HT-29 (cell line): ENCODE measurements at regions not wholly inside any gene's neighbourhood (a gene's known extent, or its start where the extent isn't known, plus 50 kb on each side); places are given as distances from the start of the nearest gene placed in this dataset.
"Not testable (repeated sequence)": the region's sequence is repeated elsewhere in the genome, so short reads cannot be mapped to it uniquely, and the experiment has no call there.

ENCODE experiments used
- DNase-seq: peaks from one replicate; pipeline ENCODE4 v3.0.0-alpha.2; 2015; ENCODE audit warnings: low spot score

DNA sequence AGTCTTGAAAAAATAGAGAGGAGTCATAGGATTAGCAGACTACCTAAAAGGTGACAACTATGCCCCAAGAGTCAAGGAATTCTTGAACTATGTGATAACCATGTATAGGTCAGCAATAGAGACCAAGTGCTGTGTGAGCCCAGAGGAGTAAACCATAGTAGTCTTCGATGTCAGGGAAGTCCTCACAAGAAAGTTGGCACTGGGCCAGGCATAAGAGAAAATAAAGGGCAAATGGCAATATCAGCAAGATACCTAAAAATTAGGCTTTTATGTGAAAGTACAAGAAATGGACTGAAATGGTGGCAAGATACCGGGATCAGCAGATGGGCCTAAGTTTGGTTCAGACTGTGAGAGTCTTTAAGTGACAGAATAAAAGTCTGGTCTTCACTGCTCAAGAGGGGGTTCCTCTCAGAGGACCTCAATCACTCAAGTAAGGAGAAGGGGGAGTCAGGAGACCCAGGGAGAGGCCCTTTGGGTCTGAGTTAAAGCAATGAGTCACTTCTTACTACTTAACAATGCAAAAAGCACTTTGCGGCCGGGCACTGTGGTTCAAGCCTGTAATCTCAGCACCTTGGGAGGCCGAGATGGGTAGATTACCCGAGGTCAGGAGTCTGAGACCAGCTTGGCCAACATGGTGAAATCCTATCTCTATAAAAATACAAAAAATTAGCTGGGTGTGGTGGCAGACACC is 95.0 kb downstream of the TEX35 start:
- DNase-seq, result no peak

DNA sequence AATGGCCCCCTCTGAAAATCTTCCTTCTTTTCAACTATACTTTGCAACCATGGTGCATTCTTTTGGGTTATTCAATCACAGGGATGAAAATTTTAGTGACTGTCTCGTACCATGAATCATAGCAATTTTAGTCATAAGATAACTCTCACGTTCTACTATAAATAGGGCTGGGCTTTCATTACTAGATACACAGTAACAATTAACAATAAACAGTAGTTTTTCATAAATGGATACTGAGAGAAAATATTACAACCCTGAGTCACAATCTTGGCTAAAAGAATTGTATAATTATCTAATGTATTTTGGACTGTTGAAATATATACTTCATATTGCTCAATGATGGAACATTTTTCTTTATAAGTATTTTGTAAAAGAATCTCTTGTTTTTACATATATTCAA is 96.1 kb downstream of the TEX35 start:
- DNase-seq, result no peak

DNA sequence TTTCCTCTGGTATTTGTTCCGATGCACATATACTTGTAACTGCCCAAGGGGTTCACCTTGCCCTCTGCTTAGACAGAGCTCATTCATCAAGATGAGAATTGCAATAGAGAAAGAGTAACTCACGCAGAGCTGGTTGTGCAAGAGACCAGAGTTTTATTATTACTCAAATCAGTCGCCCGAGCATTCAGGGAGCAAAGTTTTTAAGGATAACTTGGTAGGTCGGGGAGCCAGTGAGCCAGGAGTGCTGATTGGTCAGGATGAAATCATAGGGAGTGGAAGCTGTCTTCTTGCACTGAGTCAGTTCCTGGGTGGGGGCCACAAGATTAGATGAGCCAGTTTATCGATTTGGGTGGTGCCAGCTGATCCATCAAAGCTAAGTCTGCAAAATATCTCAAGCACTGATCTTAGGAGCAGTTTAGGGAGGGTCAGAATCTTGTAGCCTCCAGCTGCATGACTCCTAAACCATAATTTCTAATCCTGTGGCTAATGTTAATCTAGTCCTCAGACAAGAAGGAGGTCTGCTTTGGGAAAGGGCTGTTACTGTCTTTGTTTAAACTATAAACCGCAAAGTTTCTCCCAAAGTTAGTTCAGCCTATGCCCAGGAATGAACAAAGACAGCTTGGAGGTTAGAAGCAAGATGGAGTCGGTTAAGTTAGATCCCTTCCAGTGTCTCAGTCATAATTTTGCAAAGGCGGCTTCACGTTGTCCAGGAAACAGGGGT is 97.9 kb downstream of the TEX35 start:
- not testable (repeated sequence) for DNase-seq

DNA sequence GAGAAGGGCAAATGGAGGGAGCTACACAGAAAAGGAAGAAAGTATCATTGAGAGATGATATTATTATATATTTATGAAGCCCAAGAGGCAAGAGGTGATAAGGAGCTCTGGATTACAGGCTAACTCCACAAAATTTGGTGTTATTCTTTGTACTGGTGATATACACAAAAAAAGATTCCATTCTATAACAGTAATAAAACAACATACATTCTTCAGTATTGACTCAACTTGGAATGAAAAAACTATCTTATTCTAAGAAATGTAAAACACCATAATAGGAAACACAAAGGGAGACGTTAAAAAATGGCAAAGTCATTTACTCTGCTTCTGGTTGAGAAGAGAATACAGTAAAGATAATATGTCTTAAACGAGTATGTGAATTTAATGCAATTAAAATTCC is 99.4 kb downstream of the TEX35 start:
- DNase-seq, result no peak

DNA sequence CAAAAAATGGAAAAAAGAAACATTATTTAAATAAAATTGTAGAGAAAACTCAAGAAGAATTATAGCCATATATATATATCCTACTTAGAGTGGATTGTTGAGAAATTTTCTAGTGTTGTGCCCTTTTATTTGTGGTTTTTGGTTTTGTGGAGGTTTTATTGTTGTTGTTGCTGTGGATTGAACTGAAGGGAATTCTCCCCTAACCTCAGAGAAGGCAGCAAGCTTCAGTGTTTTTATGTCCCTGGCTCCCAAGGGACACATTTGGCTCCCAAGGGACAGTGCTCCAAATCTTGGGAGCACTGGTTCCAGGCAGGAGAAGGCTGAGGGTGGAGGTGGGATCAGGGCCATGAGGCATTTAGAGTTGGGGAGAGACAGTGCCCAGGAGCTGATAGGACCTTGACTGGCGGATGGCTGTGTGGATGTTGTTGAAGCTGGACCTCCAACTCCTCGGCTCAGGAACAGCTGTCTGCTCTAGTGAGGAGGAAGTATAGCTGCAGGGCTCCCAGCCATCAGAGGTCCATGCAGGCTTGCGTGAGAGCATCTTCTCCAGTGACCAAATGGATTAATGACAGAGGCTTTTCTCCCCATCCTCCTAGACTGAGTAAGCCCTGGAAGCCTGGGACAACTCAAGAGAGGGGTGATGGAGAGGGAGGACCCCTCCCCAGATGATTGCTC is 100.5 kb downstream of the TEX35 start:
- no peak for DNase-seq

DNA sequence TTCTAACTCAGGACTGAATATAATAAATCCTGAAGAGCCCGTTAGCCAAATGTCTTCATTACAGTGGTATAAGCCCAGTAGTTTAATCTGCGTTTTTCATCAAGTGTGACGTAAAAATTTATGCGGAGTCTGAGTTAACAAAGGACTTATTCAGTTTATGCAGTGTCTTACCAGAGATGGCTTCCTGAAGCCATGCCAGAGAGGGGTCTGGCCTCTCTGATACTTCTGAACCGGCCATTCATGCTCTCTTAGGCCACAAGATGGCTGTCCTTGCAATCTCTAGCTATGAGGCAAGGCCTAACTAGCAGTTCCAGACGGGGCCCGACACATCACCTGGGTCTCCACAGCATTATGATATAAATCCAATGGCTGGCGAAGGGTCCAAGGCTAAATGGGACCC is 101.4 kb downstream of the TEX35 start:
- peak; percentile 37 for DNase-seq

DNA sequence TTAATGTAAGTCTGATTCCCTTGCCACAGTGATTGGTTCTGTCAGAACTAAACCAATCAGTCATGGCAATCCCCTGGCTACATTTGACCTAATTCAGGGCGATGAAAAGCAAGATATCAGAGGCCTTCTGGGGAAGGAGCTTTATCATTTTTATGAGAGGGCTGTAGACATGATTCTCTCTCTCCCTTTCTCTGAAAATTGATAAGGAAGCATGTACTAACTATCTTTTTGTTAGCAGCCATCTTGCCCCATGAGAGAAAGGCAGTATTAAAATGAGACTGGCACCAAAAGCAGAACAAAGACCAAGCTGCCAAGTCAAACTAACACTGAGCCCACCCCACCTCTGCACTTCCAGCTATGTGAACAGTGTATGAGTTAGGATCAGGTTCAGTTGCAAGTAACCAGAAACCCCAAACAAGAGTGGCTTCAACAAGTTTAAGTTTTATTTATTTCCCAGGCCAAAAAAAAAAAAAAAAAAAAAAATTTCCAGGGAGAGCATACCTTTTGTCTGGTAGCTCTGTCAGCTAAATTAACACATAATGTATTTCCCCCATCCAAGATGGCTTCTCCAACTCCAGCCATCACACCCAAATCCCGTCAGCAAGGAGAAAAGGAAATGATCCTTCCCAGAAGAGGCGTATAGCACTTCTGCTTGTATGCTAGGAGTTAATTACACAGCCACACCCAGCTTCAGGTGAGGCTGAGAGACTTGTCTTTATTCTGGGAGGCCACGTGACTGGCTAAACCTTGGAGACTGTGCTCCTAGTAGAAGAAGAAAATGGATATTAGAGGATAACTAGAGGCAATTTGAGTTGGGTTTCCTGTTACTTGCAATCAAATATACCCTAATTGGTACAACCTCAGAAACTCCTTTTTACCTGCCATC is 105.8 kb upstream of the RALGPS2 start:
- no peak for DNase-seq

DNA sequence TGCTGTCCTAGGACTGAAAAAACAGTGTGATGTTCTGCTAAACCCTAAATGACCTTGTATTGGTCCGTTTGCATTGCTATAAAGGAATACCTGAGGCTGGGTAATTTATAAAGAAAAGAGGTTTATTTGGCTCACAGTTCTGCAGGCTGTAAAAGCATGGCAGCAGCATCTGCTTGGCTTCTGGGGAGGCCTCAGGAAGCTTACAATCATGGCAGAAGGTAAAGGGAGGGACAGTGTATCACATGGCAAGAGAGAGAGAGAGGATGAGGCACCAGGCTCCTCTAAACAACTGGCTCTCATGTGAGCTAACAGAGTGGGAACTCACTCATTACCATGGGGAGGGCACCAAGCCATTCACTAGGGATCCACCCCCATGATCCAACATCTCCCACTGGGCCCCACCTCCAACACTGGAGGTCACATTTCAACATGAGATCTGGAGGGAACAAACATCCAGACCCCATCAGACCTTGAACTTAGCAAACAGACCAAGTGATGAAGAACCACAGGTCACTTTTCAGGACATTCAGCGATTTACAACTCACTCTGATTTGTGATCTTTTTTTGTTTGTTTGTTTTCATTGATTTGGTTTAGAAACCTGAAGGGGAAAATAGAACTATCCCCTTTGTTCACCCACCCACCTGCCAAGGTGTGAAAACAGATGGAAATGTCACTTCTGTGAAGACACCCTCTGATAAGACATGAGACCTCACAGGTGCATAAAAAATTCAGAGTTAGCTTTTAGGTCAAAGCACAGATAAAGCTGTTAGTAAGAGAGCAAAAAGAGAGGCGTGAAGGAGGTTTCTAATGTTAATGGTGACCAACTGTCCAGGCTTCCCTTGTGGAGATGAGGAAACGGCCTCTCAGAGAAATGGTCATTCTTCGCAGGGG is 104.2 kb upstream of the RALGPS2 start:
- no peak for DNase-seq

DNA sequence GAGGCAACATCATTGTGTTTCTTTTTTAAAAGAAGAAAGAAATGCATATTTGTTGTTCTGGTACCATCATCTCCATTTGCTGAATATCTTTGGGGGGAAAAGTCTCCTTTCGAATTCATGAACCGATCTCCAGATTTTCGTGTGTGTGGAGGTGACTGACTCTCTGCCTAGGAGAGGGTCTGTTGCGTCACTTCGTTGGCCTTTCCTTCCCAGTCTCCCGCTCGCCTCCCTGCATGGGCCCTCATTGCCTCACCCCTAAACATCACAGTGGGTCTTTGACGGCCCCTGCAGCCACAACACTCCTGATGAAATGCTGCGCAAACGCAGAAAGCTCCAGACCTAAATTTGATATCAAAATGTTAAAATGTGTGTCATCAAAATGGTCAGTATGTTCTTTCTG is 103.2 kb upstream of the RALGPS2 start:
- DNase-seq, result no peak

DNA sequence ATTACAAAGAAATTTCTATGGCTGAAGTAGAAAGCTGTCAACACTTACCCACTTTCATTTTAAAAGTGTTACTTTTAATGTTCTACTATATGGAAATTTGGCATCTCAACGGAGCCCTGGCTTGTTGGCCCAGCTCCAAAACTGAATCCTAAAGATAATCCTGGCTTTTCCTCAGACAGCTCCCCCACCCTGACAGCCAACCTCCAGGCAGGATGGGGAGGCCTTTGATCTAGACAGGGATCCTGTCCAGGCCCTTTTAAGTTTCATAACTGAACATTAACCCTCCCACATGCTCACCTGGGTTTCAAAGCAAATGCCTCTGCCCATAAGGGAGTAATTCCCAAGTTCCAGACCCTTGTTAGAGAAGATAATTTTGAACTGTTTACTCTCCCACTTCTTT is 99.3 kb upstream of the RALGPS2 start:
- no peak for DNase-seq

DNA sequence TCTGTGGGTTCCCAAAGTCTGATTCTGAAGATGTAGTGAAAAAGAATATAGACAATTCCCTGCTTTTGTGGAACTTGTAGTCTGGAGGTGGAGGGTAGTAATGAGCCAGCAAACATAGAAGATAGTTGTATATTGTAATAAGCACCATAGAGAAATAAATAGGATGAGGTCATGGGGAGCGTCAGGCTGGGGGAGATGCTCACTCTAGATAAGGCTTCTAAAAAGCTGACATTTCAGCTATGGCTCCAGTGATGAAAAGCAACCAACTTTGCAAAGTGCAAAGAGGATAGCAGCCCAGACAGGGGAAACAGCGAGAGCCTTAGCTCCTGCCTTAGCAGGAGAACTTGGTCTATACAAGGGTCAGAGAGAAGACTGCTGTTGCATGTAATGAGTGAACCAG is 98.0 kb upstream of the RALGPS2 start:
- no peak for DNase-seq

DNA sequence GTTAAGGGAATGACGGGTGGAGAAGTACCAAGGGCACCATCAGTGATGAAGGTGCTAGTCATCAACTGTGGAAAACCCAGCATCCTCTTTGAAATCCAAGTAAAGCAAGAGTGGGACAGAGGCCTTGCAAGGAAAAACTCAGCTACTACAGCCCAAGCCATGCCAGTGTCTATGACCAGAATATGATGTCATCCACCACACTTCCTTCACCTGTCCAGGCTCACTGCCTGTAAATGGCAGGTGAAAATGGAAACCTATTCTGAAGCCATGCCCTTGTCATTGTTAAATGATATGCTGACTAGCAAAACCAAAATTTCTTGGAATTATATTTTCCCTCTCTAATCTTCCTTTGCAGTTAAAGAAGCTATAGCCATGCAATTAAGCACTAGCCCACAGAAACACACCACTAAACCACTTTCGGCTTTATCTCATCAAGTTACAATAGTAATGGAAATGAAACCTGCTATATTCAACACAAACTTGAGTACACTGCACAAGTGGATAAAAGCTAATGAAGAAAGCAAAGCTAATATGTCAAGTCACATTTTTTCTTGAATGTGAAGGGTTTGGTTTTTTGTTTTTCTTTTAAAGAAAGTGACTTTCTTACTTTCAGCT is 96.3 kb upstream of the RALGPS2 start:
- DNase-seq, result no peak

DNA sequence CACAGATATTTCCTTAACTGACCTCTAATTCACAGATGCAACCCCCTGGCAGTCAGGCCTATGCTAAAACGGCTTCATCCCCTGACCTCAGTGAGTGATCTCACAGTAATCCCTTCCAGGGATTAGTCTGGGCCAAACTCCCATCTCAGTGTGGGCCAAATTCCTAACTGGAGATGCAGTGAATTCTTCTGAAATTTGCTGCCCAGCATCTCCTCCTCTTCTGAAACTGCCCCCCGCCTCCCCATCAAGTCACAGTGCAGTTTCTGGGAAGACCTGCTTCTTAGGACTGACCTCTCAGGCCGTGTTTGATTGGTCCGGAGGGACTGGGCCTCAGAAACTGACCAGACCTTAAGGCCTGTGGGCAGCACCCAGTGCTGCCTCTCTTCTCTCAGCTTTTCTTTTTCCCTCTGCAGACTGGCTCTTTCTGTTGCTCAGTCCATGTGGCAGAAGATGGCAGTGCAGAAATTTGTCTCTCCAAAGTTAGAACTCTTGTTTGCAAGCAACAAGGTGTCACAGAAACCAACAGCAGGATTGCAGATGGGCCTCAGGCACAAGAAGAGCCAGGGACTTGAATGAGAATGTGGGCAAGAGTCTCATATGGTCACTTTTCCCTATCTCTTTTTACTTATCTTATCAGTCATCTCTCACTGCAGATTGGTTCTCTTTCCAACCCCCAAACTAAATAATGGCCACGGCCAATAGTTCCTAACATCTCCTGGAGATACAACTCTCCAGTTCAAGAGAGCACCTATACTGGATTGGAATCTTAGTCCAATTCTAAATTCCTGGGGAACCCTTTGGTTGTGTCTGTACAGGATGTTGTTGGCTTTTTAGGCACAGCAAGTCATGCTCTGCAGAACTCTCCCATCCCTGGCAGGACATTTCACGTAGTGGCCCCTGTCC is 95.5 kb upstream of the RALGPS2 start:
- no peak for DNase-seq

DNA sequence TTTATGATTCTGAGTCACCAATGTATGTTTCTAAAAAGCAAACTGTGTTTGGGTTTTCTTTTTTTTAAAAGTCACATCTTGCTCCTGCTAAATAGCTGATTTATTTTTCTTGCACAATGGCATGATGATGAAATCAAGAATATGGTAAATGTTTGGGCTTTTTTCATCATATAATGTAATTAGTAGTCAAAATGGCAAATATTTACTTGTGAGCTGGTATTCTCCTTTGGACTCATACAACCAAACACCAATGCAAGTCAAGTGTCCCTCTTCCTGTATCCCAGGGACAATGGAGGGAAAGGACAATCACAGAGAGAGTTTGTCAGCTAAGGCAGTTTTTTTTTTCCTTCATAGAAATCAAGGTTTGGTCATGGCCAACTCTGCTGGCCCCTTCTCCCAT is 94.6 kb upstream of the RALGPS2 start:
- DNase-seq, result no peak

DNA sequence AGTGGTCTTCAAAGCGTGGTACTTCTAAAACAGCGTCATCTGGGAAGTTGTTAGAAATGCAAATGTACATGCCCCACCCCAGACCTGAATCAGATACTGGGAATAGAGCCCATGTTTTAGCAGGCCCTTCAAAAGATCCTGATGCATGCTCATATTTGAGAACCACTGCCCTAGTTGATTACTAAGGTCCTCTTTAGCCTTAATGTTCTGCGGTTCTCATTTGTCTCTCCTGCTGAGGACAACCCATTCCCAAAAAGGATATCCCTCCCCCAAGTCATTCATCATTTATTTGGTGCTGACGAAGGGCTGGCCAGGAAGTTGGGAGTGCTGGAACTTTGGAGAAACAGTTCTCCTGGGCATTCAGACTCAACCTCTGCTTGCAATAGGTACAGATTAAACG is 92.4 kb upstream of the RALGPS2 start:
- no peak for DNase-seq

DNA sequence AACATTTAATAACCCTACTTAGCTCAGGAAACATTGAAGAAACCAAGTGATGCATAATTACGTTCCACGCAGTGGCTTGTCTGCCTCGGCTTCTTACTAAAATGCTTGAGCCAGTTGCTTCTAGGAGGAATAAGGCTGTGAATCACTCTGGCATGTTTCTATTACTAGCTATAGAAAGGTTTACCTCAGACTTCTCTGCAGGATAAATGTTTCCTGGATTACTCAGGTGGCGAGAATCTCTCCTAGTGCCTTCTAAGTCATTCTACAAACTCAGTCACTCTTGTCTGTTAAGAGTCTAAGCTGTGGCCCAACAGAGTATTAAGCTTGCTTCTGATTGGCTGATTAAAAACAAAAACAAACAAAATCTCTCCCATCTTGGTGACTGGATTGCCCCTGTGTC is 92.0 kb upstream of the RALGPS2 start:
- DNase-seq, result no peak

DNA sequence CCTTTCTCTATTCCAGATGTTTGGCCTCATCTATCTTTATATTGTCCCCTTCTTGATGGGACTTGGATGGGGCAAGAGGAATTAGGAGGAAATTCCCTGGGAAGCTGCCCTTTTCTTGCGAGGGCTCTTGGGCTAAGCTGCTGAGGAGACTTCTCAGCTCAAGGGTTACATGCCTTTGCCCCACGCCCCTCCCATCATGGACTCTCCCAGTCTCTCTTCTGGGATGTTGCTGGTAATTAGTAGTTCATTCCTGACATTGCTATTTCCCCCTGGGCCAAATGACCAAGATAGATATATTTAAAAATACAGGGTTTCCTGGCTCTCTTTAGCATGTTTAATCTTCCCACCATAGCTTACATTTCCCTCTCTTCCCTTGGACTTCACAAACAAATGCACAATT is 90.6 kb upstream of the RALGPS2 start:
- no peak for DNase-seq

DNA sequence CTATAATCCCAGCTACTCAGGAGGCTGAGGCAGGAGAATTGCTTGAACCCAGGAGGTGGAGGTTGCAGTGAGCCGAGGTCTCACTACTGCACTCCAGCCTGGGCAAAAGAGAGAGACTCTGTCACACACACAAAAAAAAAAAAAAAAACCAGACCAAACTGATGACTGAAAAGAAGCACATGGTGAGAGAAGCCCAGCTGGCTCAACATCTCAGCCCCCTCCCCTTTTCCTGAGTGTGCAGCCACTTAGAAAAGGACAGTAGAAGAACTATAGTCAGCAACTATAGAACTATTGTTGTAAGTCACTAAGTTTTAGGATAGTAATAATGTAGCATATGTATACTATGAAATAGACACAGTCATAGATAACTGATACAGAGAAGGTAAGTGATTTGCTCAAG is 87.2 kb upstream of the RALGPS2 start:
- no peak for DNase-seq

DNA sequence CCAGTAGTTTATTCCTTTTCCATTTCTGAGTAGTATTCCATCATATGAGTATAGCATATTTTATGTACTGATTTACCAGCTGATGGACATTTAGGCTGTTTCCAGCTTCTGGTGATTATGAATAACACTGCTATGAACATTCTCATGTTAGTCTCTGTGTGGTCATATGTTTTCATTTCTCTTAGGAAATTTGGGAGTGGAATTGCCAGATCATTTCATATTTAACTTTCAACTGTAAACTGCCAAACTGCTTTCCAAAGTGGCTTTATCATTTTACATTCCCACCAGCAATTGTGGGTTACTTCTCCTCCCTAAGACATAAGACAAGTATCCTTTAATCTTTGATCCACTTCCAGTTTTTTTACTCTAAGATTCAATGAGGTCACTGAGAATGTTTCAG is 85.7 kb upstream of the RALGPS2 start:
- no peak for DNase-seq
